ENCODE measurements at regions not wholly inside any gene's neighbourhood (a gene's known extent, or its start where the extent isn't known, plus 50 kb on each side); places are given as distances from the start of the nearest gene placed in this dataset.
A peak's percentile ranks its signal among the peaks of the same experiment; 100 is the strongest.
"Not testable (repeated sequence)": the region's sequence is repeated elsewhere in the genome, so short reads cannot be mapped to it uniquely, and the experiment has no call there.

DNA sequence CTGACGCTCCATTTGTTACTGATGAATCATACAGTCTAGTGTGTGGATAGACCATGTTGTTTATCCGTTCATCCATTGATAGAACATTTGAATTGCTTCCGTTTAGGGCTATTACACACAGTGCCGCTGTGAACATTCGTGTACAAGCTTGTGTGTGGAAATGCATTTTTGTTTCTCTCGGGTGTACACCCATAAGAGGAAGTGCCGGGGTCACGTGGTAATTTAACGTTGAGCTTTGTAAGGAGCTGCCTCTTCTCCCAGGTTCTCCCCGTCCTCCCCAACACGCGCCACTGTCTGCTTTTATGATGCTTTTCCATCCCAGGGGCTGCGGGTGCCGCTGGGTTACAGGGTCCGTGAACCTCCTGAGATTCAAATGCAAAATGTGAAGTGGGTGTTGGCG, 142.3 kb downstream of the IGLL1 start:
- DNase-seq (ENCODE audit: low read depth in 2 of 2) = no peak

DNA sequence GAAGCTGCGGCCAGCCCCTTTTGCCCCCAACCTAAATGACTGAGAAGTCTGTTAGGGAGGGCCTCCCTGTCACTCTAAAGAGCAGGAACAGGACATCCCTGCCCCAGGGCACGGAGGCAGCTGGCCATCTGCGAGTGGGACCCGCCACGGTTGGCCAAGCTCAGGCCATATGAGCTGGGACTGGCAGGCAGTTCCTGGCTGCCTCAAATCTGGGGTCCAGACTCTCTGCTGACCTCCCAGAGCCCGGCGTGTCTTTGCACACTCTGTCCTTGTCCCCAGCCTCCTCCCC, 143.0 kb downstream of the IGLL1 start:
- not testable (repeated sequence) for DNase-seq (ENCODE audit: low read depth in 2 of 2)

GRCh38 chr22:23436354-23437106, 143.6 kb downstream of the IGLL1 start:
- DNase-seq (ENCODE audit: low read depth in 2 of 2) = not testable (repeated sequence)

- DNase-seq (ENCODE audit: low read depth in 2 of 2) = not testable (repeated sequence)
Measured at GRCh38 chr22:23435186-23435585, 144.9 kb downstream of the IGLL1 start.

- DNase-seq (ENCODE audit: low read depth in 2 of 2) = not testable (repeated sequence)
Measured at GRCh38 chr22:23434198-23434830, 145.8 kb downstream of the IGLL1 start.

DNA sequence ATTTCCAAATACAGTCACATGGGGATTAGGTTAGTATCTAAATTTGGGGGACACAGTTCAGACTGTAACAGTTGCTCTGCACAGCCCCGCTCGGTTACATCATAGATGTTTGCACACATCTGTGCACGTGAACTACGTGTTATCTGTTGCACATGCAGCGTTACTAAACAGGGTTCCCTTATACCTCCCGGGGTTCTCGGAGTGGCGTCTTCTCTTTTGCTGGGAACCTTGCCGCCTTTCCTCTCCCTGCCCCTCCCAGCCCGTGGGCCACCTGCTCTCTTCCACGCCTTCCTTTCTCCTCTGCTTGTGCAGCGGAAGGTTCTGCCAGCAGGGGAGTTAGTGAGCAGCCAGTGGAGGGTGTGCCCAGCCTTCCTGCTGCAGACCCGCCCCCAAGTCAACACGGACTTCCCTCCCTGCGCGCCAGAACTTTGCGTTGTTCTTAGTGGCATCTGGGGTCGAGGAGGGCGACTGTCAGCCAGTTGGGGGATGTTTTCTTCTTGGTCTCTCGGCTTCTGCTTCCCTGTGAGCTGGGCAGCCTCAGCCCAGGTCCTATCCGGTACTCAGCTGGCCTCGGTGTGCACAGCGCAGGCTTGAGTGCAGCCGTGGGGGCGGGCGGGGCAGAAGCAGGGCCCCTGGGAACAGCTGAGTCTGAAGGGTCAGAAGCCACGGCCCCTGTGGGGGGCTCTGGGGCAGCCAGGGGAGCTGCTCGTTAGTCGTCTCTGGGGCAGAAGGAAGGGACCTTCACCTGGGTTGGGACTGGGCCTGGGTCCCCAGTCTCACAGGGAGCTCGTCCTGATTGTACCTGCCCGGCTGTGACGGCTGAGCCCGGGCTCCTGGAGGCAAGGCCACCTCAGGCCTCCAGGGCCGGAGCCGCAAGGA, 146.7 kb downstream of the IGLL1 start:
- DNase-seq (ENCODE audit: low read depth in 2 of 2) = peak; percentile 22 to 30

DNA sequence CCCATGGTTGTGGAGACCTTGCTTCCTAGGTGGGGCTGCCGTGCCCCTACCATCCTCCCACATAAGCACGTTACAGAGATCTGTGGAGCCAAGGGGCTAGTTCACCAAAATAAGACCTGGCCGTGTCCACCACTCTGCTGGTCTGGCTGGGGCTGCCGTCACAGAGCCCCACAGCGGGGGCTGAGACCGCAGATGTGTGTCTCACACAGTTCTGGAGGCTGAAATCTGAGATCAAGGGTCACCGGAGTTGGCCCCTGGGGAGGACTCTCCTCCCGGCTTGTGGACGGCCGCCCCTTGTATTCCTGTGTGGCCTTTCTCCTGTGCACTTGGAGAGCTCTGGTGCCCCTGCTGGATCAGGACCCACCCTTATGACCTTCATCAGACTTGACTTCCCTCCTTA, 147.4 kb downstream of the IGLL1 start:
- not testable (repeated sequence) for DNase-seq (ENCODE audit: low read depth in 2 of 2)

DNA sequence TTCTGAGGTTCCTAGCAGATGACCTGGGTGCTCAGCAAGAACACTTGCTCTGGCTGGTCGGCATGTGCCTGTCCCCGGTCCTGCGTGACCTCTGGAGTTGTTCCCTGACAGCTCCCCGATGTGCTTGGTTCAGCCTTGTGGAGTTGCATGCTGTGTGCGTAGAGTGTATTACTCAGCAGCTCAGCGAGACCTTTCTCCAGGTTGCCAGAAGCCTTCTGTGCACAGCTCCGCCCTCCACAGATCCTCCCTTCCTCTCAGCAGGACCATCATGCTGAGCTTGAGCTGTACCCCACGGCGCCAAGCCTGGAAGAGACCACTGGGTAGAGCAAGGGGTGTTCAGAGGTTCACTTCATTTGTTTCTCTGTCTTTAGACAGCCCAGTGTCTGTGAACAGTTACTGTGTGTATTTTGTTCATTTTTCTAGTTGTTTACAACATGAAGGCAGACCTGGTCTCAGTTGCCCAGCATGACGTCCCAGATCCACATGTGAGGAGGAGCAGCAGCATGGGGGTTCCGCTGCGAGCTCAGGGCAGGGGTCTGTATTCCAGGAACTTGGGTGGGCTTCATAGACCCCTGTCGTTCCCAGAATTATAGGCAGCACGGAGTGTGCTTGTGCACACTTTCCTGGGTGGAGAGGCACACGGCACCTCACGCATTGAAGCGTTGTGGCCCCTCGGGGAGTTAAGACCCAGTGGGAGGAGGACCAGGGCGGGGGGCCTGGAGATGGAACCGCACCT, 148.6 kb downstream of the IGLL1 start:
- DNase-seq (ENCODE audit: low read depth in 2 of 2) = no peak

GRCh38 chr22:23424551-23425068, 155.5 kb downstream of the IGLL1 start:
- not testable (repeated sequence) for DNase-seq (ENCODE audit: low read depth in 2 of 2)

DNA sequence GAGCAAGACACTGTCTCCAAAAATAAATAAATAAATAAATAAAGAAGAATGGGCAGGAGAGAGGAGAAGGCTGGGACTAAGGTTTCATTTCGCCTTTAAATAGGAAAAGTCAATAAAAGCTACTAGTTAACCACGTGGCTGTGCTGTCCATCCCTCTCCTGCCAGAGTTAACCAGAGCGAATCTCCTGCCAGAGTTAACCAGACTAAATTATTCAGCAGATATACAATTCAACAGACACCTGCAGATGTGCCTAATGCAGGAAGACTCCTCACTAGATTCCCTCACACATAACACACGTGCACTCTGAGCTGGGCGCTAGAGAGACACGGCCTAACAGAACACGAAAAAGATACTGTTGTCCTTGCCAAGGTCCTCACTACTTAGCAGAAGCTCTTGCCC, 156.1 kb downstream of the IGLL1 start:
- no peak for DNase-seq (ENCODE audit: low read depth in 2 of 2)

DNA sequence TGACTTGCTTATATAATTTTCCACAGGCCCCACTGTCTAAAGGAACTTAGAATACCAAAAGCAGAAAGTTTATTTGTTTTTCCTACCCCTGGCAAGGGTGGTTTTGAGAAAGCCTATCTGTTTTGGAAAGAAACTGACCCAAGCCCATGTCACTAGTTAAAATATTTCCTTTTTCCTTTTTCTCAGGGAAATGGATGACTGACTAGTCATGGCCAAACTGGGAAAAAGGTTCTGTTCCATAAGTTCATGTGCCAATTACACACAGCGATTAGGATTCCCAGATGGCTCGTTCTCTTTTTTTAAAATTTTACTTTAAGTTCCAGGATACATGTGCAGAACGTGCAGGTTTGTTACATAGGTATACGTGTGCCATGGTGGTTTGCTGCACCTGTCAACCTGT, 157.8 kb downstream of the IGLL1 start:
- DNase-seq (ENCODE audit: low read depth in 2 of 2) = not testable (repeated sequence)

DNA sequence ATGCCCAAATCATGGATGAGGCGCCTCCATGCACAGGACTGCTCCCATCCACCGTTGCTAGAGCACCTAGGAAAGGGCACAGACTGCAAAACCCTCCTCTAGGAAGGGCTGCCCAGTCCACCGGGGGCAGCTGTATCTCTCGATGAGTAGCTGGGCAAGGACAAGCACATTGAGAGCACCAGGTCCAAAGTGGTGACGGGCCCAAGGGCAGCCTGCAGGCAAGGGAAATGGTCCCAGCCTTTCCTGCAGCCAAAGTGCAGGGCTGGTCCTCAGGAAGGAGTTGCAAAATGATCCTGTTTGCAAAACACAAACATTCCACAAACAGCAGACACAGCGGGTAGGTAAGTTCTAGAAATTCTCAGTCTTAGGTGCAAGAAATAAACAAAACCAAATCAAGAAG, 158.8 kb downstream of the IGLL1 start:
- DNase-seq (ENCODE audit: low read depth in 2 of 2) = not testable (repeated sequence)

- no peak for DNase-seq (ENCODE audit: low read depth in 2 of 2)
Measured at GRCh38 chr22:23419931-23420330, 160.2 kb downstream of the IGLL1 start.

DNA sequence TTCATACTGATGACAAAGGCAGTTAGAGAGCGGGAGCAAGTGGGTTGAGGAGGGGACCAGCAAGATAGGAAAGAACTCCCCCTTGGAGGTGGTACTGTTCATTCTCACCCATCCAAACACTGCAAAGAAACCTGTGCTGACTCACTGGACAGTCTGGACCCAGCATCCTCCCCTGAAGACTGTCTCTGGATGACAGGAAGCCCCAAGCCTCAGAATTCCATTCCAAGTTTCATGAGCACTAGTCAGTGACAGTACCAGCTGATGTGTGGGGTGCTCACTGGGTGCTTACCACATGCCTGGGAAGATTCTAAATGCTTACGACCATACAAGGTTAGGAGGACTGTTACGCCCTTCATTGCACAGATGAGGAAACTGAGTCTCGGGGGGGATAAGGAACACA, 160.9 kb downstream of the IGLL1 start:
- no peak for DNase-seq (ENCODE audit: low read depth in 2 of 2)

DNA sequence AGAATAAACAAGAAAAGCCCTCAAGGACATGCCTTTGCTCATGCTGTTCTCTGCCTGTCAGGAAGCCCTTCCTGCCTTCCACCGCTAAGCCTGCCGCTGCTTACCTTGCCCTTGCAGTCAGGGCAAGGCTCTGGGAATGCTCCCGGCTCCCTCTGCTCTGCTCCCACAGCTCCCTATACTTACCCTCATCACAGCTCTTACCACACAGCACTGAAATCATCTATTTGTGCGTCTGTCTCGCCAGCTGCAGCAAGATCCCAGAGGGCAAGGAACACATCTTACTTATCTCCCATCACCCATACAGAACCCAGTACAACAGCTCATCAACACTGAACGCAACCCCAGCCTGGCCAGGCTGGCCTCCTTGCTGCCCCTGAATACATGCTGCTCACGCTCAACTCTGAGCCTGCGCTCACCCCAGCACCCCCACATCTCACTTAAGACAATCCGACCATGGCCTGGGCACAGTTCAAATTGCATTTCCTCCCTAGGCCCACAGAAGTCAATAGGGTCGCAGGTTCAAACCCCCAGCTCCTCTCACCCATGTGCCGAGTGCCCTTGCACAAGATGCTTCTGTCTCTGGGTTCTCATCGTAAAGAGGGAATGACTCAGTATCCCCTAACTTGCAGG, 161.8 kb downstream of the IGLL1 start:
- DNase-seq (ENCODE audit: low read depth in 2 of 2) = no peak

DNA sequence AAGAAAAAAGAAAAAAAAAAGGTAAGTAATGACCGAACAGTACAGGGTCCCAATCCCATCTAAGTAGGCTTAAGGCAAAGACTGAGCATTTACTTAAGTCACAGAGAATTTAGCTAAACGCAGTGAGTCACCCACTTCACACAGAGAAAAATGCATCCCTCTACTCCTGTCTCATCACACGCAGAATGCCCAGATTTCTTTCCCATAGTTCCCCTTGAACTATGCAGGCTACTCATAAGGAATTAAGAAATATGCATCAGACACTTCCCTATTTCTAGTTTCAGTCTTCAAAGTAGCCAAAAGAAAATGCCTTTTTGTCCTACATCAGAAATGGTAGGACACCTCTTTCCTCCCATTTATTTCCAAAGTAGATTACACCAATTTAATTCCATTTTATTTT, 162.8 kb downstream of the IGLL1 start:
- DNase-seq (ENCODE audit: low read depth in 2 of 2) = not testable (repeated sequence)

GRCh38 chr22:23416169-23416690, 163.9 kb downstream of the IGLL1 start:
- DNase-seq (ENCODE audit: low read depth in 2 of 2) = not testable (repeated sequence)

DNA sequence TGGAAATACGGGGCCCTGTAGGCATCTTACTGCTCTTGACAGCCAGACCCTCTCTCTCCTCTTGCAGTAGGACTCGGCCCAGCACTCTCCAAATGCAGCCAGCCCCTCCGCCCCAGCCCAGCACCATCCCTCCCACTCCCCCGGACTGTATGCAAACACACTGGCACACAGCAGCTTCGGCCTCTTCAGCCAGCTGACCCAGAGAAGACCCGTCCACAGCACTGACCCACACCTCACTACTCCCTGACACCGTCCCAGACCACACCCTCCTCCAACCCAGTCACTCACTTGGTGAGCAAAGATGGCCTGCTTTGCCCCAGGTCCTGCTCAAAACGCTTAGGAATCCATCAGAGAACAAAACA, 164.6 kb downstream of the IGLL1 start:
- DNase-seq (ENCODE audit: low read depth in 2 of 2) = no peak

DNA sequence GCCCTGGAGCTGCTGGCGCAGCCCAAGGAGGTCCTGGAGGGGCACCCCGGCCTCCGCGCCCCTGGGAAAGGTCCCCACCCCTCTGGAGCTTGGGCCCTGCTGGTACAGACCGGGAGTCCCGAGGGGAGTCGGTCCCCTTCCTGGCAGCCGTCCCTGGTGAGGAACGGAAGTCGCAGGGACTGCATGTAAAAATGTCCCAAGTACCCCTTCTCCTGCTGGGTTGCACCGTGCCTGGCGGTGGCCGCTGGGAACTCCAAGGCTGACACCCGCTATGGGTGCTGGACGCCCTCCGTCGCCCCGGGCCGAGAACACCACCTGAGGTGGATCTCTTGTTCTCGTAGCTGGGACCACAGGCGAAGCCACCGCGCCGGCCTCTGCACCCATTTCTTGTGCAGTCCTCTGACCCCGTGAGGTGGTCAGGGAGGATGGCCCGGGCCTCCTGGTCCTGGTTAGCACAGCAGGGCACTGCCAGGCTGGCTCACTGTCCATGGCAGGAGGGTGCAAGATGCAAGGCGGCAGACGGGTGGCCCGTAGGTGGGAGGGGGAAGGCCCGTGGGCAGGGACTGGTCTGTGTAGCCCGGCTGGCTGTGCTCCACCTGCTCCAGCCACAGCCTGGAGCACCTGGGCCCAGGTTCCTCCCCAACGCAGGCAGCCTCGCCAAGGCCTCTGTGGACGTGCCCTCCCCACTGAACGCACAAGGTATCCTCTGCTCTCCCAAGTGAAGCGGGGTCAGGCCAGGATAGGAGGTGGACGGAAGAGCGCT, 165.2 kb downstream of the IGLL1 start:
- no peak for DNase-seq (ENCODE audit: low read depth in 2 of 2)

DNA sequence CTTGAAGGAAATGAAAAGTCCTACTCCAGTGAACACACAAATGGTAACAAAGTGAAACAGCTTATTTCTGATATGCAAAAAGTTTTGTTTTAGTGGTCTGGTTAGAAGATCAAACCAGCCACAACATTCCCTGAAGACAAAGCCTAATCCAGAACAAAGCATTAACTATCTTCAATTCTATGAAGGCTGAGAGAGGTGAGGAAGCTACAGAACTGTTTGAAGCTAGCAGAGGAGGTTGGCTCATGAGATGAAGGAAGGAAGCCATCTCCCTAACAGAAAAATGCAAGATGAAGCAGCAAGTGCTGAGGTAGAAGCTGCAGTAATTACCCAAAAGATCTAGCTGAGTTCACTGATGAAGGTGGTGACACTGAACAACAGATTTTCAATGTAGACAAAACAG, 168.4 kb downstream of the IGLL1 start:
- DNase-seq (ENCODE audit: low read depth in 2 of 2) = no peak
